Esophagus squamous epithelium (tissue), 5 donors: ENCODE measurements at regions not wholly inside any gene's neighbourhood (a gene's known extent, or its start where the extent isn't known, plus 50 kb on each side); places are given as distances from the start of the nearest gene placed in this dataset.

ENCODE experiments used
- DNase-seq: peaks from one replicate; lab custom pipeline; 2025; lab: John Stamatoyannopoulos, UW
- H3K27ac ChIP-seq, 4 donors: fragments of 200-600 bp; sonication (generic); one replicate each; pipeline ENCODE4 v1.5.1; 2016 to 2019; ENCODE audit warnings: mild to moderate bottlenecking in 1 of 4
- H3K27me3 ChIP-seq, 4 donors: fragments of 200-600 bp; sonication (generic); 1 replicate in 3 of 4; 2 replicates in 1 of 4; pipeline versions ENCODE4 v1.5.1 to v1.6.0; 2017 to 2021; ENCODE audit warnings: antibody characterized with exemption in 1 of 4
- H3K36me3 ChIP-seq, 3 donors: fragments of 200-600 bp; sonication (generic); one replicate each; pipeline ENCODE4 v1.5.1; 2016 to 2019
- H3K4me1 ChIP-seq, 3 donors: fragments of 200-600 bp; sonication (generic); one replicate each; pipeline ENCODE4 v1.5.1; 2017 to 2019
- H3K4me3 ChIP-seq, 4 donors: fragments of 200-600 bp; sonication (generic); 1 replicate in 3 of 4; 2 replicates in 1 of 4; pipeline ENCODE4 v1.5.1; 2016 to 2019; ENCODE audit warnings: mild to moderate bottlenecking in 2 of 4, moderate library complexity in 1 of 4
- H3K9me3 ChIP-seq, 3 donors: fragments of 200-600 bp; sonication (generic); one replicate each; pipeline ENCODE4 v1.5.1; 2016 to 2019
- CTCF ChIP-seq, 6 experiments: fragments of 450-650 bp in 4 of 6; fragments of 200-600 bp in 2 of 6; sonication (generic) in 2 of 6; IDR thresholded peaks; one replicate each; pipeline ENCODE4 v1.5.1; 2016 to 2019; ENCODE audit warnings: antibody characterized with exemption in 6 of 6, mild to moderate bottlenecking in 4 of 6, moderate library complexity in 4 of 6
- POLR2A ChIP-seq, 4 donors: fragments of 450-650 bp; IDR thresholded peaks; one replicate each; pipeline ENCODE4 v1.6.1; 2017; ENCODE audit warnings: antibody characterized with exemption in 4 of 4, mild to moderate bottlenecking in 4 of 4, moderate library complexity in 3 of 4
- WGBS, 2 donors: methylation state at CpG; one replicate each; pipeline ENCODE4 v1.1.5; 2018; 5-methylcytosine and 5-hydroxymethylcytosine counted together
- intact Hi-C: fragments of 100-400 bp; cut with DNase I; formaldehyde crosslinking; loops from one replicate; pipeline ENCODE4 v1.15.0; 2022
- donor health status: DM: yes; HTN: yes; CAD: no.

- no peak for DNase-seq
- peaks cover 0 to 16% (median 4%) of the 10 kb centered on the region in 3 donors for H3K9me3 ChIP-seq
- H3K27ac ChIP-seq, result no peak overlapping the region
- no peaks in the 10 kb centered on the region for H3K27me3 ChIP-seq
- intact Hi-C loops, result no loop called here
- H3K4me1 ChIP-seq, result no peaks in the 10 kb centered on the region
- H3K4me3 ChIP-seq, result no peak overlapping the region
- TF ChIP-seq CTCF (IDR thresholded peaks at IDR 0.05), result no peak
- TF ChIP-seq POLR2A (IDR thresholded peaks at IDR 0.05), result no peak
- H3K36me3 ChIP-seq, result no peaks in the 10 kb centered on the region
- 60 to 61% methylated on average over 6 of the region's 6 CpGs for WGBS, 2 donors
Observed at GRCh38 chr4:189497516-189497915, 443.2 kb upstream of the FRG1 start.

- TF ChIP-seq POLR2A (IDR thresholded peaks at IDR 0.05), result no peak
- no peak for TF ChIP-seq CTCF (IDR thresholded peaks at IDR 0.05)
- Histone ChIP-seq H3K4me3 (no peak overlapping the region), H3K36me3 (no peaks in the 10 kb centered on the region), H3K9me3 (peaks cover 0 to 16% (median 2%) of the 10 kb centered on the region in 3 donors), H3K4me1 (no peaks in the 10 kb centered on the region), H3K27ac (no peak overlapping the region), H3K27me3 (no peaks in the 10 kb centered on the region)
- no peak for DNase-seq
- 81 to 92% methylated on average over 9 to 10 of the region's 10 CpGs for WGBS, 2 donors
- intact Hi-C loops, result no loop called here
Observed at GRCh38 chr4:189497996-189498395, 442.7 kb upstream of the FRG1 start.

GRCh38 chr4:189498457-189498856 is 442.2 kb upstream of the FRG1 start:
- no peak for DNase-seq
- peaks cover 0 to 16% (median 0%) of the 10 kb centered on the region in 3 donors for H3K9me3 ChIP-seq
- TF ChIP-seq CTCF (IDR thresholded peaks at IDR 0.05), result no peak
- H3K27me3 ChIP-seq, result no peaks in the 10 kb centered on the region
- H3K4me1 ChIP-seq, result no peaks in the 10 kb centered on the region
- no peaks in the 10 kb centered on the region for H3K36me3 ChIP-seq
- H3K27ac ChIP-seq, result no peak overlapping the region
- intact Hi-C loops, result no loop called here
- H3K4me3 ChIP-seq, result no peak overlapping the region
- WGBS, 2 donors, result 53 to 70% methylated on average over 5 to 7 of the region's 8 CpGs

- intact Hi-C loops, result no loop called here
- Histone ChIP-seq H3K27me3 (no peaks in the 10 kb centered on the region), H3K4me1 (no peaks in the 10 kb centered on the region), H3K36me3 (no peaks in the 10 kb centered on the region), H3K4me3 (no peak overlapping the region), H3K9me3 (peaks cover 0 to 16% (median 0%) of the 10 kb centered on the region in 3 donors), H3K27ac (no peak overlapping the region)
- DNase-seq, result no peak
- 72 to 97% methylated on average over 4 to 5 of the region's 7 CpGs for WGBS, 2 donors
- TF ChIP-seq POLR2A (IDR thresholded peaks at IDR 0.05) (no peak), CTCF (IDR thresholded peaks at IDR 0.05) (no peak)
Observed at GRCh38 chr4:189499696-189500095, 441.0 kb upstream of the FRG1 start.

- Histone ChIP-seq H3K27me3 (no peaks in the 10 kb centered on the region), H3K4me3 (no peak overlapping the region), H3K27ac (no peak overlapping the region), H3K9me3 (peaks cover 0 to 11% (median 0%) of the 10 kb centered on the region in 3 donors), H3K4me1 (no peaks in the 10 kb centered on the region), H3K36me3 (no peaks in the 10 kb centered on the region)
- TF ChIP-seq POLR2A (IDR thresholded peaks at IDR 0.05), result no peak
- TF ChIP-seq CTCF (IDR thresholded peaks at IDR 0.05), result no peak
- 68 to 71% methylated on average over 5 of the region's 5 CpGs for WGBS, 2 donors
- DNase-seq, result no peak
- intact Hi-C loops, result no loop called here
Observed at GRCh38 chr4:189500970-189501369, 439.7 kb upstream of the FRG1 start.
